GM12873 (cell line): ENCODE measurements at regions not wholly inside any gene's neighbourhood (a gene's known extent, or its start where the extent isn't known, plus 50 kb on each side); places are given as distances from the start of the nearest gene placed in this dataset.

Experiments
- CTCF ChIP-seq: IDR thresholded peaks from 2 replicates; pipeline ENCODE4 v1.5.1; 2012; ENCODE audit warnings: low read depth, mild to moderate bottlenecking, moderate library complexity, low read length, control low read depth; ENCODE audit not compliant: insufficient read depth; ENCODE audit errors: missing control alignments

GRCh38 chr6:166825553-166826145 is 130.7 kb downstream of the RNASET2 start:
- no peak for TF ChIP-seq CTCF

GRCh38 chr6:166824880-166825250 is 131.5 kb downstream of the RNASET2 start:
- no peak for TF ChIP-seq CTCF

- TF ChIP-seq CTCF, result no peak
Observed at GRCh38 chr6:166824146-166824879, 132.0 kb downstream of the RNASET2 start.

GRCh38 chr6:166822609-166823008 is 133.7 kb downstream of the RNASET2 start:
- no peak for TF ChIP-seq CTCF

GRCh38 chr6:166820483-166820882 is 135.9 kb downstream of the RNASET2 start:
- no peak for TF ChIP-seq CTCF

- TF ChIP-seq CTCF, result no peak
Observed at GRCh38 chr6:166820070-166820469, 136.3 kb downstream of the RNASET2 start.

GRCh38 chr6:166815629-166816028 is 140.7 kb downstream of the RNASET2 start:
- TF ChIP-seq CTCF, result no peak
